ENCODE measurements at regions not wholly inside any gene's neighbourhood (a gene's known extent, or its start where the extent isn't known, plus 50 kb on each side); places are given as distances from the start of the nearest gene placed in this dataset.

GRCh38 chr2:18830962-18831361, 241.6 kb upstream of the NT5C1B start:
- Histone ChIP-seq H3K4me1 (ENCODE audit: low read depth, poor library complexity, severe bottlenecking) (no peaks in the 10 kb centered on the region), H3K4me2 (no peak overlapping the region), H2AFZ (ENCODE audit: low read depth) (no peak overlapping the region), H3K36me3 (ENCODE audit: insufficient read depth) (no peaks in the 10 kb centered on the region), H3K27me3 (ENCODE audit: insufficient read depth, low read depth) (no peaks in the 10 kb centered on the region), H3K4me3 (IDR thresholded peaks at IDR 0.05; ENCODE audit: insufficient read depth, low read depth, low read length) (no peak overlapping the region), H3K79me2 (ENCODE audit: insufficient read depth, low read depth) (no peaks in the 10 kb centered on the region), H3K27ac (no peak overlapping the region), H3K9ac (no peak overlapping the region), H4K20me1 (ENCODE audit: insufficient read depth) (no peaks in the 10 kb centered on the region)
- no peak for TF ChIP-seq CTCF (conservative IDR thresholded peaks at IDR 0.05; ENCODE audit: low read depth, low read length)

- no peak for TF ChIP-seq CTCF (conservative IDR thresholded peaks at IDR 0.05; ENCODE audit: low read depth, low read length)
- Histone ChIP-seq H3K27ac (no peak overlapping the region), H3K9ac (no peak overlapping the region), H4K20me1 (ENCODE audit: insufficient read depth) (no peaks in the 10 kb centered on the region), H3K79me2 (ENCODE audit: insufficient read depth, low read depth) (no peaks in the 10 kb centered on the region), H3K4me3 (IDR thresholded peaks at IDR 0.05; ENCODE audit: insufficient read depth, low read depth, low read length) (no peak overlapping the region), H3K4me1 (ENCODE audit: low read depth, poor library complexity, severe bottlenecking) (peaks cover 3% of the 10 kb centered on the region), H3K36me3 (ENCODE audit: insufficient read depth) (no peaks in the 10 kb centered on the region), H3K4me2 (no peak overlapping the region), H3K27me3 (ENCODE audit: insufficient read depth, low read depth) (no peaks in the 10 kb centered on the region), H2AFZ (ENCODE audit: low read depth) (no peak overlapping the region)
These were observed 240.6 kb upstream of the NT5C1B start for GRCh38 chr2:18829976-18830375.

GRCh38 chr2:18829251-18829902, 240.0 kb upstream of the NT5C1B start:
- H2AFZ ChIP-seq (ENCODE audit: low read depth) = no peak overlapping the region
- no peak overlapping the region for H3K9ac ChIP-seq
- peaks cover 9% of the 10 kb centered on the region for H3K4me1 ChIP-seq (ENCODE audit: low read depth, poor library complexity, severe bottlenecking)
- no peak overlapping the region for H3K4me3 ChIP-seq (IDR thresholded peaks at IDR 0.05; ENCODE audit: insufficient read depth, low read depth, low read length)
- no peaks in the 10 kb centered on the region for H3K79me2 ChIP-seq (ENCODE audit: insufficient read depth, low read depth)
- H3K4me2 ChIP-seq = no peak overlapping the region
- TF ChIP-seq CTCF (conservative IDR thresholded peaks at IDR 0.05; ENCODE audit: low read depth, low read length) = no peak
- no peaks in the 10 kb centered on the region for H3K27me3 ChIP-seq (ENCODE audit: insufficient read depth, low read depth)
- no peak overlapping the region for H3K27ac ChIP-seq
- H3K36me3 ChIP-seq (ENCODE audit: insufficient read depth) = no peaks in the 10 kb centered on the region
- H4K20me1 ChIP-seq (ENCODE audit: insufficient read depth) = no peaks in the 10 kb centered on the region

- Histone ChIP-seq H3K9ac (no peak overlapping the region), H3K27me3 (ENCODE audit: insufficient read depth, low read depth) (no peaks in the 10 kb centered on the region), H3K27ac (no peak overlapping the region), H3K36me3 (ENCODE audit: insufficient read depth) (no peaks in the 10 kb centered on the region), H2AFZ (ENCODE audit: low read depth) (no peak overlapping the region), H3K79me2 (ENCODE audit: insufficient read depth, low read depth) (no peaks in the 10 kb centered on the region), H3K4me2 (no peak overlapping the region), H3K4me1 (ENCODE audit: low read depth, poor library complexity, severe bottlenecking) (peaks cover 20% of the 10 kb centered on the region), H4K20me1 (ENCODE audit: insufficient read depth) (no peaks in the 10 kb centered on the region), H3K4me3 (IDR thresholded peaks at IDR 0.05; ENCODE audit: insufficient read depth, low read depth, low read length) (no peak overlapping the region)
- TF ChIP-seq CTCF (conservative IDR thresholded peaks at IDR 0.05; ENCODE audit: low read depth, low read length) = no peak
These were observed 238.9 kb upstream of the NT5C1B start for GRCh38 chr2:18828296-18828695.
